Fibroblast of the aortic adventitia (primary cell): ENCODE measurements at regions not wholly inside any gene's neighbourhood (a gene's known extent, or its start where the extent isn't known, plus 50 kb on each side); places are given as distances from the start of the nearest gene placed in this dataset.
"Not testable (repeated sequence)": the region's sequence is repeated elsewhere in the genome, so short reads cannot be mapped to it uniquely, and the experiment has no call there.

Source experiments
- DNase-seq: peaks from one replicate; pipeline ENCODE4 v3.0.0-alpha.2; 2010; ENCODE audit warnings: low read depth
- H3K4me3 ChIP-seq: 2 replicates; pipeline ENCODE4 v1.5.1; 2011; ENCODE audit warnings: low read depth, mild to moderate bottlenecking, control low read depth, low read length, moderate library complexity
- CTCF ChIP-seq: IDR thresholded peaks from 2 replicates; pipeline ENCODE4 v1.5.1; 2011; ENCODE audit warnings: mild to moderate bottlenecking, low read length, control low read depth, inconsistent platforms; ENCODE audit not compliant: insufficient read depth

GRCh38 chr12:75628916-75629315 lies 117.5 kb upstream of the KRR1 start:
- H3K4me3 ChIP-seq: no peak overlapping the region
- no peak for DNase-seq
- no peak for TF ChIP-seq CTCF

- no peak overlapping the region for H3K4me3 ChIP-seq
- DNase-seq: no peak
- TF ChIP-seq CTCF: no peak
Observed at GRCh38 chr12:75628511-75628910, 117.1 kb upstream of the KRR1 start.

GRCh38 chr12:75623631-75624154 lies 112.3 kb upstream of the KRR1 start:
- no peak for TF ChIP-seq CTCF
- no peak overlapping the region for H3K4me3 ChIP-seq
- peak; percentile 36 for DNase-seq

- no peak overlapping the region for H3K4me3 ChIP-seq
- no peak for TF ChIP-seq CTCF
- no peak for DNase-seq
Observed at GRCh38 chr12:75622492-75622891, 111.1 kb upstream of the KRR1 start.

GRCh38 chr12:75614396-75614795 lies 103.0 kb upstream of the KRR1 start:
- H3K4me3 ChIP-seq, DNase-seq: not testable (repeated sequence)

GRCh38 chr12:75613981-75614380 lies 102.6 kb upstream of the KRR1 start:
- peak; percentile 35 for DNase-seq
- no peak overlapping the region for H3K4me3 ChIP-seq
- no peak for TF ChIP-seq CTCF

GRCh38 chr12:75611041-75611440 lies 99.6 kb upstream of the KRR1 start:
- H3K4me3 ChIP-seq: no peak overlapping the region
- TF ChIP-seq CTCF: no peak
- no peak for DNase-seq
